22Rv1 (cell line): ENCODE measurements at regions not wholly inside any gene's neighbourhood (a gene's known extent, or its start where the extent isn't known, plus 50 kb on each side); places are given as distances from the start of the nearest gene placed in this dataset.

Source experiments
- CTCF ChIP-seq: fragments of 450-650 bp; IDR thresholded peaks from 2 replicates; pipeline ENCODE4 v1.5.1; 2017; ENCODE audit warnings: mild to moderate bottlenecking
- ZFX ChIP-seq: fragments of 450-650 bp; IDR thresholded peaks from 2 replicates; pipeline ENCODE4 v1.6.1; 2017; ENCODE audit warnings: antibody characterized with exemption, borderline replicate concordance

DNA sequence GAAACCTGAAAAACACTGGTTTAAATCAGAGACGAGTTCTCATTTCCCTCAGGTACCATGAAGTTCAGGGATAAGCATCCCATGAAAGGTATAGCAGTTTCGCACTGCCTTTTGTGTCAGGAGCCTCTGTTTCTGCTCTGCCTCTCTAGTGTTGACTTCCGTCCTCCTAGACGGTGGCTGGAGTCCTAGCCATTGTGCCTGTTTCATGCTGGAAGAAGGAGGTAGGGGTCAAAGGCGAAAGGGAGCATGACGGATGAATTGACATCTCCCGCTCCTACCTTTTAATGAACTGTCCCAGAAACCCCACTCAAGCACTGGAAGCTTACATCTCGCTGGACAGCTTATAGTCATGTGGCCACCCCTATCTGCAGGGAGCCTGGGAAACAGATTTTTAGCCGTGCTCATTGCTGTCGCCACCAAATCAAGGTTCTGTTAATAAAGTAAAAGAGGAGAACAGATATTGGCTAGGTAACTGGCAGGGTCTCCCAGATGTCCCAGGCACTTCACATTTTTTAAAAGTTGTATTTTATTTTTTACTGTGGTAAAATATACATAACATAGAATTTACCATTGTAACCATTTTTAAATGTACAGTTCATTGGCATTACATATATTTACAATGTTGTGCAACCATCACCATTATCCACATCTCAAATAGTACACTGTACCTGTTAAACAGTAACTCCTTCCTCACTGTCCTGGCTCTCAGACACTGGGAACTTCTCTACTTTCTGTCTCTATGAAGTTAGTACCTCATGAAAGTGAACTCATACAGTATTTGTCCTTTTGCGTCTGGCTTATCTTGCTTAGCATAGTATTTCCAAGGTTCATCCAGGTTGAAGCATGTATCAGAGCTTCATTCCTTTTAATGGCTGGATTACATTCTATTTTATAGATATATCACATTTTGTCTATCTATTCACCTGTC lies 55.0 kb upstream of the CTLA4 start:
- no peak for TF ChIP-seq CTCF
- TF ChIP-seq ZFX, result no peak
